ENCODE measurements at regions not wholly inside any gene's neighbourhood (a gene's known extent, or its start where the extent isn't known, plus 50 kb on each side); places are given as distances from the start of the nearest gene placed in this dataset.

- TF ChIP-seq EZH2phosphoT487 (IDR thresholded peaks at IDR 0.05; ENCODE audit: low read length) (no peak), CTCF (IDR thresholded peaks at IDR 0.05; ENCODE audit: low read length) (no peak), EZH2 (optimal IDR thresholded peaks at IDR 0.05; ENCODE audit: low read depth, low read length) (no peak)
Measured at GRCh38 chr5:61790007-61790406, 457.9 kb downstream of the ZSWIM6 start.
